ENCODE measurements at regions not wholly inside any gene's neighbourhood (a gene's known extent, or its start where the extent isn't known, plus 50 kb on each side); places are given as distances from the start of the nearest gene placed in this dataset.

DNA sequence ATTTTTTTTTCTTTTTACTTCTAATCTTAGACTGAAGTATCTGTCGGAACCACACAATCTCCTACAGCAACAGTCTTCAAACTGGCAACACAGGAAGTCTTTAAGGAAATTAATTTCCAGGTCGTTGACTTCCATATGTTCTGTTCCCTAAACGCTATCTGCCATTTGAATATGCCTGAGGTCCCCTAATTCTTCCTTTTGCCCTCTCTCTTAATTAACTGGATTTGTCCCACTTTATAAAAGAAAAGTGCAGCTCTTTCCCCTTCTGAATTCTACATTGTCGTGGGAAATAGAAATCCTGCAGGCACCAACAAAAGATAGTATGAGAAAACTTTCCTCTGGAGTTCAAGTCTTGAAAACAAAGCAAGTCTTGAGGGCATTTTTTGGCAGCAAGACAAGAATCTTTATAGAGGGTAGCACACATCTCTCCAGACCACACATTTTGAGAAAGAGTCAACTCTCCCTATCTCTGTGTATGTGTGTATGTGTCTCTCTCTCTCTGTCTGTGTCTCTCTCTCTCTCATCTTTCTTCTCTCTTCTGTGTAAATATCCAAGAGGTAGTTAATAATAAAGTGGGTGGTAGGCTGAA is 879.8 kb downstream of the SOCS6 start:
- no peak for DNase-seq (ENCODE audit: low read depth)
- H3K4me3 ChIP-seq (ENCODE audit: low read depth, low read length) = no peak overlapping the region

GRCh38 chr18:71136487-71136886 is 847.6 kb downstream of the SOCS6 start:
- H3K4me3 ChIP-seq (ENCODE audit: low read depth, low read length) = no peak overlapping the region
- TF ChIP-seq, protein P1, sequence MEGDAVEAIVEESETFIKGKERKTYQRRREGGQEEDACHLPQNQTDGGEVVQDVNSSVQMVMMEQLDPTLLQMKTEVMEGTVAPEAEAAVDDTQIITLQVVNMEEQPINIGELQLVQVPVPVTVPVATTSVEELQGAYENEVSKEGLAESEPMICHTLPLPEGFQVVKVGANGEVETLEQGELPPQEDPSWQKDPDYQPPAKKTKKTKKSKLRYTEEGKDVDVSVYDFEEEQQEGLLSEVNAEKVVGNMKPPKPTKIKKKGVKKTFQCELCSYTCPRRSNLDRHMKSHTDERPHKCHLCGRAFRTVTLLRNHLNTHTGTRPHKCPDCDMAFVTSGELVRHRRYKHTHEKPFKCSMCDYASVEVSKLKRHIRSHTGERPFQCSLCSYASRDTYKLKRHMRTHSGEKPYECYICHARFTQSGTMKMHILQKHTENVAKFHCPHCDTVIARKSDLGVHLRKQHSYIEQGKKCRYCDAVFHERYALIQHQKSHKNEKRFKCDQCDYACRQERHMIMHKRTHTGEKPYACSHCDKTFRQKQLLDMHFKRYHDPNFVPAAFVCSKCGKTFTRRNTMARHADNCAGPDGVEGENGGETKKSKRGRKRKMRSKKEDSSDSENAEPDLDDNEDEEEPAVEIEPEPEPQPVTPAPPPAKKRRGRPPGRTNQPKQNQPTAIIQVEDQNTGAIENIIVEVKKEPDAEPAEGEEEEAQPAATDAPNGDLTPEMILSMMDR (IDR thresholded peaks at IDR 0.05; ENCODE audit: insufficient read depth, low read depth, low read length) = no peak
- no peak for DNase-seq (ENCODE audit: low read depth)

More for the DNA sequence above, 879.8 kb downstream of the SOCS6 start:
- TF ChIP-seq, protein P1 (IDR thresholded peaks at IDR 0.05; ENCODE audit: insufficient read depth, low read depth, low read length) = no peak

GRCh38 chr18:71134122-71134521 is 845.3 kb downstream of the SOCS6 start:
- TF ChIP-seq, protein P1 (IDR thresholded peaks at IDR 0.05; ENCODE audit: insufficient read depth, low read depth, low read length) = no peak
- DNase-seq (ENCODE audit: low read depth) = no peak
- H3K4me3 ChIP-seq (ENCODE audit: low read depth, low read length) = no peak overlapping the region

DNA sequence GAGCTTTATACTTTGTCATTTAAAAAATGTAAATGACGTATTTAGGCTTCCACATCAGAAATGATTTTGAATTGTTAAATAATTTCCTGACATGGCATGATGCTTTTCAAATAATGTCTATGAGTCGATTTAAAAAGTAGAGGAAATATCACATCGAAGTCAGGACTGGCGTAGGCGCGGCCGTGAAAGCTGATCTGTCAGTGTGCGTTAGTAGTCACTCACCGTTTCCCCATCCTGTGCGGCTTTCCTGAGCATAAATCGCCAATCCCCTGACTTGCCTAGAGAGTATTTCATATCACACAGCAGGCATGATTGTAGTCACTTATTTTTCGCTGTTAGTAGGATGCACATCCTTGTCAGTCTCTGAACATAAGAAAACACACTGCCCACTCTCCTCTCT is 843.1 kb downstream of the SOCS6 start:
- TF ChIP-seq, protein P1 (IDR thresholded peaks at IDR 0.05; ENCODE audit: insufficient read depth, low read depth, low read length) = no peak
- H3K4me3 ChIP-seq (ENCODE audit: low read depth, low read length) = no peak overlapping the region
- DNase-seq (ENCODE audit: low read depth) = no peak

DNA sequence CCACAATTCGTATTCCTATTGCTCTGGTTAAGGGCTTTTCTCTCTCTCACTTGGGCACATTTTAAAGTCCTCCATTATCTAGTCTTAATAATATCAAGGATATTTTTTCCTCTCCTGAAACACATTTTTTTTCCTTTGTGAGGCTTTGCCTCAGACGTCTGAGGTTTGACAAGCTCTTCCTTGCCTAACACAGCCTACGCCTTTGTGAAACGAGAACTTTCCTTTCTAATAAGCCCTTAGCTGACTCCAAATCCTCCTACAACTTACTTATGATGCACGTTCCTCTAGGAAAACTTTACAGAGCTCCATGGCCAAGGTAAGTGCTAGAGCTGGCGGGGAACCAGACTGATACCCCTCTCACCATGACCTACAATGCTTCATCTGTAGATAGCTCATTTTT is 841.5 kb downstream of the SOCS6 start:
- TF ChIP-seq, protein P1 (IDR thresholded peaks at IDR 0.05; ENCODE audit: insufficient read depth, low read depth, low read length) = no peak
- no peak overlapping the region for H3K4me3 ChIP-seq (ENCODE audit: low read depth, low read length)
- DNase-seq (ENCODE audit: low read depth) = no peak

GRCh38 chr18:71125581-71125980 is 836.7 kb downstream of the SOCS6 start:
- TF ChIP-seq, protein P1 (IDR thresholded peaks at IDR 0.05; ENCODE audit: insufficient read depth, low read depth, low read length) = no peak
- no peak for DNase-seq (ENCODE audit: low read depth)
- H3K4me3 ChIP-seq (ENCODE audit: low read depth, low read length) = no peak overlapping the region

DNA sequence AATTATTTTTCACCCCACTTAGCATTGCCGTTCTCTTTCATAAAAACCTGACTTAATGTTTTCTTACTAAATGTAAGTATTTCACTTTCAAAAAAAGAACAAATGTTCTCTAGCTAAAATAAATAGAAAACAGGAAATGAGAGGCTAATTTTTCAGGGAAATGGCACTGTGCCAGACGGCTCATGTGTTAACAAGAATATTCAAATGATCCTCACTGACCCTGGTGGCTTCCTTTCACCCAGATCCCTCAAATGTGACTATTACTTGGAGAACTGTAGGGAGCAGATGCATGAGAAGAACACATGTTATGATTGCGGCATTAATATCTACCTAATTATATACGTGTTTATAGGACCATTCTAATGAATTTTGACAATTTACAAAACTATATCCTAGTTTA is 827.7 kb downstream of the SOCS6 start:
- no peak for DNase-seq (ENCODE audit: low read depth)
- H3K4me3 ChIP-seq (ENCODE audit: low read depth, low read length) = no peak overlapping the region
- TF ChIP-seq, protein P1 (IDR thresholded peaks at IDR 0.05; ENCODE audit: insufficient read depth, low read depth, low read length) = no peak

Measured in fibroblast of villous mesenchyme (primary cell).